GM13976 (cell line): ENCODE measurements at regions not wholly inside any gene's neighbourhood (a gene's known extent, or its start where the extent isn't known, plus 50 kb on each side); places are given as distances from the start of the nearest gene placed in this dataset.

Experiments used
- DNase-seq: peaks from one replicate; pipeline ENCODE4 v3.0.0; 2012; ENCODE audit warnings: low spot score
- CTCF ChIP-seq: IDR thresholded peaks from 2 replicates; pipeline ENCODE4 v1.5.1; 2012; ENCODE audit warnings: borderline replicate concordance, mild to moderate bottlenecking; ENCODE audit not compliant: insufficient read depth; ENCODE audit errors: extremely low read depth, missing control alignments, control extremely low read depth
- in situ Hi-C: fragments of 300-500 bp; cut with MboI; formaldehyde crosslinking; loops from one replicate; pipeline ENCODE4 v1.12.0; 2022; ENCODE audit warnings: low sequenced_read_pairs, mixed read lengths, inconsistent platforms; ENCODE audit not compliant: unreplicated experiment

- in situ Hi-C loops = no loop called here
- DNase-seq = no peak
- TF ChIP-seq CTCF = no peak
These were observed 432.2 kb downstream of the KIF20B start for GRCh38 chr10:90133606-90134005.

- no peak for DNase-seq
- no peak for TF ChIP-seq CTCF
- in situ Hi-C loops = no loop called here
These were observed 435.4 kb downstream of the KIF20B start for GRCh38 chr10:90136731-90137316.

- peak; percentile 26 for TF ChIP-seq CTCF
- no peak for DNase-seq
- in situ Hi-C loops = no loop called here
These were observed 437.5 kb downstream of the KIF20B start for GRCh38 chr10:90138844-90139243.

GRCh38 chr10:90141791-90142190 lies 440.4 kb downstream of the KIF20B start:
- in situ Hi-C loops = no loop called here
- TF ChIP-seq CTCF = no peak
- DNase-seq = no peak

GRCh38 chr10:90143937-90144336 lies 442.5 kb downstream of the KIF20B start:
- DNase-seq = no peak
- in situ Hi-C loops = no loop called here
- no peak for TF ChIP-seq CTCF

- in situ Hi-C loops = no loop called here
- peak; percentile 13 for TF ChIP-seq CTCF
- DNase-seq = no peak
These were observed 446.9 kb downstream of the KIF20B start for GRCh38 chr10:90148116-90148855.
